OCI-LY3 (cell line): ENCODE measurements at regions not wholly inside any gene's neighbourhood (a gene's known extent, or its start where the extent isn't known, plus 50 kb on each side); places are given as distances from the start of the nearest gene placed in this dataset.

Source experiments
- EZH2phosphoT487 ChIP-seq: fragments of 200-600 bp; shearing (Covaris generic); IDR thresholded peaks from 2 replicates; pipeline ENCODE4 v1.6.1; 2018; ENCODE audit warnings: antibody characterized with exemption, mixed run types, low read depth
- TF ChIP-seq, protein P1 (sequence below): fragments of 200-600, 300-600 bp; sonication (generic); IDR thresholded peaks from 2 replicates; pipeline ENCODE4 v1.5.1; 2014; ENCODE audit warnings: antibody characterized with exemption, low read length, low read depth

- TF ChIP-seq, protein P1, sequence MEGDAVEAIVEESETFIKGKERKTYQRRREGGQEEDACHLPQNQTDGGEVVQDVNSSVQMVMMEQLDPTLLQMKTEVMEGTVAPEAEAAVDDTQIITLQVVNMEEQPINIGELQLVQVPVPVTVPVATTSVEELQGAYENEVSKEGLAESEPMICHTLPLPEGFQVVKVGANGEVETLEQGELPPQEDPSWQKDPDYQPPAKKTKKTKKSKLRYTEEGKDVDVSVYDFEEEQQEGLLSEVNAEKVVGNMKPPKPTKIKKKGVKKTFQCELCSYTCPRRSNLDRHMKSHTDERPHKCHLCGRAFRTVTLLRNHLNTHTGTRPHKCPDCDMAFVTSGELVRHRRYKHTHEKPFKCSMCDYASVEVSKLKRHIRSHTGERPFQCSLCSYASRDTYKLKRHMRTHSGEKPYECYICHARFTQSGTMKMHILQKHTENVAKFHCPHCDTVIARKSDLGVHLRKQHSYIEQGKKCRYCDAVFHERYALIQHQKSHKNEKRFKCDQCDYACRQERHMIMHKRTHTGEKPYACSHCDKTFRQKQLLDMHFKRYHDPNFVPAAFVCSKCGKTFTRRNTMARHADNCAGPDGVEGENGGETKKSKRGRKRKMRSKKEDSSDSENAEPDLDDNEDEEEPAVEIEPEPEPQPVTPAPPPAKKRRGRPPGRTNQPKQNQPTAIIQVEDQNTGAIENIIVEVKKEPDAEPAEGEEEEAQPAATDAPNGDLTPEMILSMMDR: no peak
- TF ChIP-seq EZH2phosphoT487: no peak
Observed at GRCh38 chr5:160976181-160976580, 124.2 kb upstream of the ATP10B start.
